Gastroesophageal sphincter (tissue), 4 donors: ENCODE measurements at regions not wholly inside any gene's neighbourhood (a gene's known extent, or its start where the extent isn't known, plus 50 kb on each side); places are given as distances from the start of the nearest gene placed in this dataset.

ENCODE experiments used
- ATAC-seq: fragments of 150-250 bp; one replicate; pipeline ENCODE4 v1.9.1; 2016; ENCODE audit warnings: mild to moderate bottlenecking, moderate library complexity
- H3K27ac ChIP-seq, 4 donors: fragments of 200-600 bp; sonication (generic) in 3 of 4; 1 replicate in 3 of 4; 2 replicates in 1 of 4; pipeline ENCODE4 v1.5.1; 2016 to 2019
- H3K27me3 ChIP-seq: fragments of 200-600 bp; sonication (generic); one replicate; pipeline ENCODE4 v1.5.1; 2019
- H3K36me3 ChIP-seq, 2 donors: fragments of 200-600 bp; sonication (generic); one replicate each; pipeline ENCODE4 v1.5.1; 2019; ENCODE audit warnings: control low read depth in 1 of 2
- H3K4me1 ChIP-seq, 3 donors: fragments of 200-600 bp; sonication (generic); 1 replicate in 2 of 3; 2 replicates in 1 of 3; pipeline ENCODE4 v1.5.1; 2016 to 2019; ENCODE audit warnings: control low read depth in 2 of 3
- H3K4me3 ChIP-seq, 2 donors: fragments of 200-600 bp; sonication (generic); one replicate each; pipeline ENCODE4 v1.5.1; 2019; ENCODE audit warnings: mild to moderate bottlenecking in 1 of 2, moderate library complexity in 1 of 2
- H3K9me3 ChIP-seq, 3 donors: fragments of 200-600 bp; sonication (generic); one replicate each; pipeline ENCODE4 v1.5.1; 2017 to 2019; ENCODE audit warnings: control low read depth in 2 of 3
- CTCF ChIP-seq, 4 experiments: fragments of 200-600 bp in 2 of 4; fragments of 450-650 bp in 2 of 4; sonication (generic) in 1 of 4; IDR thresholded peaks; one replicate each; pipeline ENCODE4 v1.5.1; 2017 to 2019; ENCODE audit warnings: antibody characterized with exemption in 4 of 4, mild to moderate bottlenecking in 2 of 4, moderate library complexity in 2 of 4
- EP300 ChIP-seq: sonication (generic); formaldehyde crosslinking; IDR thresholded peaks from one replicate; pipeline ENCODE4 v1.6.1; 2017; ENCODE audit warnings: antibody characterized with exemption, mild to moderate bottlenecking
- POLR2A ChIP-seq, 2 donors: fragments of 450-650 bp; IDR thresholded peaks; one replicate each; pipeline ENCODE4 v1.6.1; 2017; ENCODE audit warnings: antibody characterized with exemption in 2 of 2, mild to moderate bottlenecking in 2 of 2, moderate library complexity in 1 of 2
- POLR2AphosphoS5 ChIP-seq: sonication (generic); formaldehyde crosslinking; IDR thresholded peaks from one replicate; pipeline ENCODE4 v1.6.1; 2017; ENCODE audit warnings: antibody characterized with exemption
- WGBS, 2 donors: methylation state at CpG; one replicate each; pipeline ENCODE4 v1.1.5; 2018; ENCODE audit warnings: low coverage in 1 of 2; 5-methylcytosine and 5-hydroxymethylcytosine counted together

- peak overlapping the region in 2 of 4 donors; percentile 1 to 7 for H3K27ac ChIP-seq
- ATAC-seq, result no peak
- no peaks in the 10 kb centered on the region for H3K9me3 ChIP-seq
- peaks cover 0 to 49% (median 0%) of the 10 kb centered on the region in 3 donors for H3K4me1 ChIP-seq
- H3K36me3 ChIP-seq, result no peaks in the 10 kb centered on the region
- no peak overlapping the region for H3K4me3 ChIP-seq
- TF ChIP-seq CTCF (IDR thresholded peaks at IDR 0.05), result no peak
- TF ChIP-seq EP300, result no peak
- no peak for TF ChIP-seq POLR2A (IDR thresholded peaks at IDR 0.05)
- TF ChIP-seq POLR2AphosphoS5, result no peak
- no peaks in the 10 kb centered on the region for H3K27me3 ChIP-seq
These were observed 341.7 kb downstream of the CD83 start for GRCh38 chr6:14459315-14459714.

DNA sequence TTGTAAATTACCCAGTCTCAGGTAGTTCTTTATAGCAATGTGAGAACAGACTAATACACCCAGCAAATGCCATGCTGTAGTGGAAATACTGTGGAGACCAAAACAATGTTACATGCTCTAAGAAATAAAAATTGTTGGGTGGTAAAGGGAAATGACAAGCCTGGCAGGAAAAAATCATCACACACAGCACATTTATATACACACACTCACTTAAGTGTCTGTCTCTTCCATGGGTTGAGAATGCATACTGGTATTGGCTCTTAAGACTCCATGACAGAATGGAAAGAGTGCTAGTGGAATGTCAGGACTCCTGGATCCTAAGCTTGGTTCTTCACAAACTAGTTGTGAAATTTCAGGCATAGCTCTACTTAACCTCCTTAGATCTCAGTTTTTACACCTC, 343.0 kb downstream of the CD83 start:
- Histone ChIP-seq H3K4me1 (peaks cover 0 to 37% (median 0%) of the 10 kb centered on the region in 3 donors), H3K27ac (no peak overlapping the region), H3K4me3 (no peak overlapping the region), H3K27me3 (no peaks in the 10 kb centered on the region), H3K9me3 (no peaks in the 10 kb centered on the region), H3K36me3 (no peaks in the 10 kb centered on the region)
- TF ChIP-seq POLR2A (IDR thresholded peaks at IDR 0.05) (no peak), POLR2AphosphoS5 (no peak), CTCF (IDR thresholded peaks at IDR 0.05) (no peak), EP300 (no peak)
- no peak for ATAC-seq

GRCh38 chr6:14462135-14462534, 344.6 kb downstream of the CD83 start:
- Histone ChIP-seq H3K9me3 (no peaks in the 10 kb centered on the region), H3K4me3 (no peak overlapping the region), H3K4me1 (peaks cover 0 to 21% (median 0%) of the 10 kb centered on the region in 3 donors), H3K27me3 (no peaks in the 10 kb centered on the region), H3K36me3 (no peaks in the 10 kb centered on the region), H3K27ac (no peak overlapping the region)
- 87 to 92% methylated on average over 3 of the region's 3 CpGs for WGBS, 2 donors
- TF ChIP-seq EP300 (no peak), CTCF (IDR thresholded peaks at IDR 0.05) (no peak), POLR2A (IDR thresholded peaks at IDR 0.05) (no peak), POLR2AphosphoS5 (no peak)
- ATAC-seq, result no peak

GRCh38 chr6:14462566-14462965, 345.0 kb downstream of the CD83 start:
- TF ChIP-seq CTCF (IDR thresholded peaks at IDR 0.05) (no peak), EP300 (no peak)
- ATAC-seq, result no peak
- WGBS, 2 donors, result 77 to 83% methylated on average over 1 to 2 of the region's 2 CpGs
- peaks cover 0 to 17% (median 0%) of the 10 kb centered on the region in 3 donors for H3K4me1 ChIP-seq
- no peak overlapping the region for H3K4me3 ChIP-seq
- H3K27ac ChIP-seq, result no peak overlapping the region
- H3K27me3 ChIP-seq, result no peaks in the 10 kb centered on the region
- no peaks in the 10 kb centered on the region for H3K36me3 ChIP-seq
- no peaks in the 10 kb centered on the region for H3K9me3 ChIP-seq

DNA sequence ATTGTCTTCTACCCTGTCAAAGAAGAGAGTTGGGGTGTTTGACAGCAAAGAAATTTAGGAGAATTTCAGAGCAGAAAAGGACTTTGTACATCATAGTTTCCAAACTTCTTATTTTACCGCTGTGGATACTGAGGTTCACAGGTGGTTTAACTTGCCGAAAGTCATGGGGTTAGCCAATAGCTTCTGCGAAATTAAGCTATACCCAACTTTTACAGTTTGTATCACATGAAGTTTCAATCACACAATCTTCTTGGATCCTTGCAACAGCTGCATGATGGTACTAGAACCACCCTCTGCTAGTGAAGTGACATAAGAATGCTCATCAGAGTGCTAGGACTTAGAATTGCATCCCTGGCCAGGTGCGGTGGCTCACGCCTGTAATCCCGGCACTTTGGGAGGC, 345.5 kb downstream of the CD83 start:
- 98 to 100% methylated on average over 3 to 6 of the region's 6 CpGs for WGBS, 2 donors
- H3K4me1 ChIP-seq, result peaks cover 0 to 12% (median 0%) of the 10 kb centered on the region in 3 donors
- no peak overlapping the region for H3K27ac ChIP-seq
- TF ChIP-seq CTCF (IDR thresholded peaks at IDR 0.05), result no peak
- TF ChIP-seq POLR2AphosphoS5, result no peak
- TF ChIP-seq EP300, result no peak
- no peak for TF ChIP-seq POLR2A (IDR thresholded peaks at IDR 0.05)
- H3K27me3 ChIP-seq, result no peaks in the 10 kb centered on the region
- no peaks in the 10 kb centered on the region for H3K9me3 ChIP-seq
- ATAC-seq, result no peak
- H3K36me3 ChIP-seq, result no peaks in the 10 kb centered on the region
- H3K4me3 ChIP-seq, result no peak overlapping the region
